NB4 (cell line): ENCODE measurements at regions not wholly inside any gene's neighbourhood (a gene's known extent, or its start where the extent isn't known, plus 50 kb on each side); places are given as distances from the start of the nearest gene placed in this dataset.

Experiments used
- CTCF ChIP-seq: IDR thresholded peaks from one replicate; pipeline ENCODE4 v1.5.1; 2012; ENCODE audit warnings: low read depth, low read length
- MAX ChIP-seq: IDR thresholded peaks from 2 replicates; pipeline ENCODE4 v1.6.1; 2011; ENCODE audit warnings: low read depth, low read length
- POLR2A ChIP-seq: IDR thresholded peaks from 2 replicates; pipeline ENCODE4 v1.6.1; 2011; ENCODE audit warnings: mild to moderate bottlenecking; ENCODE audit not compliant: insufficient read length; ENCODE audit errors: extremely low read depth

- TF ChIP-seq CTCF (no peak), POLR2A (no peak), MAX (no peak)
These were observed 181.9 kb downstream of the CYYR1 start for GRCh38 chr21:26391166-26391565.
